HG02885 (cell line): ENCODE measurements at regions not wholly inside any gene's neighbourhood (a gene's known extent, or its start where the extent isn't known, plus 50 kb on each side); places are given as distances from the start of the nearest gene placed in this dataset.
A peak's percentile ranks its signal among the peaks of the same experiment; 100 is the strongest.
"Not testable (repeated sequence)": the region's sequence is repeated elsewhere in the genome, so short reads cannot be mapped to it uniquely, and the experiment has no call there.

Experiments used
- ATAC-seq: cut with Tn5 transposase; IDR thresholded peaks from one replicate; pipeline ENCODE4 v1.9.1; 2021; ENCODE audit warnings: mild to moderate bottlenecking; ENCODE audit not compliant: unreplicated experiment, poor library complexity

- ATAC-seq = no peak
These were observed 144.1 kb upstream of the KCNJ18 start for GRCh38 chr17:21548236-21548635.

GRCh38 chr17:21549107-21549687 lies 143.1 kb upstream of the KCNJ18 start:
- no peak for ATAC-seq

GRCh38 chr17:21550031-21550430 lies 142.3 kb upstream of the KCNJ18 start:
- ATAC-seq = not testable (repeated sequence)

GRCh38 chr17:21551081-21551881 lies 141.0 kb upstream of the KCNJ18 start:
- ATAC-seq = peak; percentile 93

GRCh38 chr17:21558921-21559320 lies 133.4 kb upstream of the KCNJ18 start:
- ATAC-seq = not testable (repeated sequence)

- no peak for ATAC-seq
These were observed 128.1 kb upstream of the KCNJ18 start for GRCh38 chr17:21564262-21564661.

GRCh38 chr17:21564757-21565156 lies 127.6 kb upstream of the KCNJ18 start:
- not testable (repeated sequence) for ATAC-seq

- not testable (repeated sequence) for ATAC-seq
These were observed 121.9 kb upstream of the KCNJ18 start for GRCh38 chr17:21570427-21570826.

- ATAC-seq = not testable (repeated sequence)
These were observed 120.2 kb upstream of the KCNJ18 start for GRCh38 chr17:21572148-21572547.

- ATAC-seq = not testable (repeated sequence)
These were observed 118.9 kb upstream of the KCNJ18 start for GRCh38 chr17:21573271-21573960.

GRCh38 chr17:21573961-21574610 lies 118.2 kb upstream of the KCNJ18 start:
- no peak for ATAC-seq

GRCh38 chr17:21574611-21575255 lies 117.6 kb upstream of the KCNJ18 start:
- ATAC-seq = not testable (repeated sequence)

GRCh38 chr17:21578783-21579182 lies 113.5 kb upstream of the KCNJ18 start:
- ATAC-seq = not testable (repeated sequence)

- ATAC-seq = no peak
These were observed 99.5 kb upstream of the KCNJ18 start for GRCh38 chr17:21592774-21593173.

- not testable (repeated sequence) for ATAC-seq
These were observed 98.7 kb upstream of the KCNJ18 start for GRCh38 chr17:21593452-21594105.

GRCh38 chr17:21595086-21595485 lies 97.2 kb upstream of the KCNJ18 start:
- no peak for ATAC-seq

- ATAC-seq = no peak
These were observed 90.1 kb upstream of the KCNJ18 start for GRCh38 chr17:21602176-21602575.

- ATAC-seq = not testable (repeated sequence)
These were observed 89.0 kb upstream of the KCNJ18 start for GRCh38 chr17:21603292-21603691.

- not testable (repeated sequence) for ATAC-seq
These were observed 80.9 kb upstream of the KCNJ18 start for GRCh38 chr17:21611443-21611842.
